A673 (cell line): ENCODE measurements at regions not wholly inside any gene's neighbourhood (a gene's known extent, or its start where the extent isn't known, plus 50 kb on each side); places are given as distances from the start of the nearest gene placed in this dataset.

Source experiments
- BruUV-seq: library from RNA; stranded (reverse); fragments of 400-500 nt; replicated peaks from 2 replicates; lab custom pipeline; 2021; lab: Mats Ljungman, UMichigan
- CTCF ChIA-PET: fragments of 300-600 bp; sonication (Branson Sonifier 250); formaldehyde crosslinking; loops from one replicate; lab custom pipeline; 2022; ENCODE audit warnings: antibody characterized with exemption; lab: Charles Lee
- POLR2A ChIA-PET: fragments of 300-600 bp; sonication (Branson Sonifier 250); formaldehyde crosslinking; loops from one replicate; lab custom pipeline; 2022; ENCODE audit warnings: antibody characterized with exemption; ENCODE audit not compliant: low non-redundant PET; lab: Charles Lee
- DNase-seq: peaks from one replicate; pipeline ENCODE4 v3.0.0-alpha.2; 2015; ENCODE audit warnings: low spot score
- H3K27ac ChIP-seq: fragments of 200-600 bp; sonication (generic); 2 replicates; pipeline ENCODE4 v1.5.1; 2016; ENCODE audit warnings: mixed run types, low read depth, mild to moderate bottlenecking, mixed read lengths, antibody characterized with exemption, low read length; ENCODE audit not compliant: poor library complexity, severe bottlenecking
- H3K27me3 ChIP-seq: fragments of 200-600 bp; sonication (generic); replicated peaks from 2 replicates; pipeline ENCODE4 v1.6.1; 2017; ENCODE audit warnings: mixed run types, low read depth, mild to moderate bottlenecking, mixed read lengths, antibody characterized with exemption, low read length; ENCODE audit not compliant: insufficient read depth, poor library complexity
- H3K36me3 ChIP-seq: fragments of 200-600 bp; sonication (generic); 2 replicates; pipeline ENCODE4 v1.6.1; 2016; ENCODE audit warnings: mixed run types, mild to moderate bottlenecking, mixed read lengths, antibody characterized with exemption, low read length; ENCODE audit not compliant: insufficient read depth, poor library complexity, severe bottlenecking
- H3K4me1 ChIP-seq: fragments of 200-600 bp; sonication (generic); 2 replicates; pipeline ENCODE4 v1.6.1; 2017; ENCODE audit warnings: mixed run types, mild to moderate bottlenecking, mixed read lengths, antibody characterized with exemption, low read length; ENCODE audit not compliant: insufficient read depth, poor library complexity, severe bottlenecking
- H3K4me3 ChIP-seq: fragments of 200-600 bp; sonication (generic); 2 replicates; pipeline ENCODE4 v1.5.1; 2016; ENCODE audit warnings: low read depth, mixed run types, mild to moderate bottlenecking, mixed read lengths, low read length; ENCODE audit not compliant: poor library complexity, severe bottlenecking
- H3K9me3 ChIP-seq: fragments of 200-600 bp; sonication (generic); 2 replicates; pipeline ENCODE4 v1.6.1; 2016; ENCODE audit warnings: mixed run types, low read depth, mild to moderate bottlenecking, mixed read lengths, antibody characterized with exemption, low read length; ENCODE audit not compliant: poor library complexity, severe bottlenecking
- EZH2 ChIP-seq: fragments of 200-600 bp; sonication (generic); IDR thresholded peaks from 2 replicates; pipeline ENCODE4 v1.6.1; 2017; ENCODE audit warnings: borderline replicate concordance, low read depth, mild to moderate bottlenecking, mixed read lengths, antibody characterized with exemption, low read length; ENCODE audit not compliant: poor library complexity, severe bottlenecking
- intact Hi-C: fragments of 100-400 bp; cut with micrococcal nuclease; formaldehyde crosslinking; loops from one replicate; pipeline ENCODE4 v1.10.0; 2022; ENCODE audit not compliant: unreplicated experiment
- TF ChIP-seq, protein P1 (sequence below): fragments of 300-800, 200-600 bp; sonication (generic); conservative IDR thresholded peaks from 2 replicates; pipeline ENCODE4 v1.5.1; 2017; ENCODE audit warnings: low read depth, mild to moderate bottlenecking, antibody characterized with exemption, low read length, moderate library complexity, mixed read lengths

DNA sequence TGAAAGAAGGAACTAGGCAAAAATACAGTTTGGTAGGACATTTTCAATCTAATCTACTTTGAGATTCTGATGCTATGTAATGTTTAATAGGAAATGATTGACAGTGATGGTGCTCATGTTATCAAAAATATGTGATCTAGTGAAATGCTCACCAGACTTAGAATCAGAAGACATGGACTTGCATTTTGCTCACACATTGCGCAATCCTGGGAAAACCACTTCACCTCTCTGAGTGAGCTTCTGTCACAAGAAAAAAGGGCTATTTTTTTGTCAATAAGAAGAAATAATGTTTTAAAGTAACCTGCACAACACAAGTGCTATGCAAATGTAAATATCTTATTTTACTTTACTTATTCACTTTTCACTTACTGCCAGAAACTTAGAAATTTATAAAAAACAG lies 380.9 kb upstream of the HTR2A start:
- ChIA-PET POLR2A (no interaction called here), CTCF (no interaction called here)
- Histone ChIP-seq H3K36me3 (no peaks in the 10 kb centered on the region), H3K9me3 (no peaks in the 10 kb centered on the region), H3K4me1 (no peaks in the 10 kb centered on the region), H3K27me3 (peaks cover 9% of the 10 kb centered on the region), H3K27ac (no peak overlapping the region), H3K4me3 (no peak overlapping the region)
- no TSS peak for BruUV-seq
- intact Hi-C loops, result no loop called here
- DNase-seq, result no peak
- no peak for TF ChIP-seq EZH2
- TF ChIP-seq, protein P1, sequence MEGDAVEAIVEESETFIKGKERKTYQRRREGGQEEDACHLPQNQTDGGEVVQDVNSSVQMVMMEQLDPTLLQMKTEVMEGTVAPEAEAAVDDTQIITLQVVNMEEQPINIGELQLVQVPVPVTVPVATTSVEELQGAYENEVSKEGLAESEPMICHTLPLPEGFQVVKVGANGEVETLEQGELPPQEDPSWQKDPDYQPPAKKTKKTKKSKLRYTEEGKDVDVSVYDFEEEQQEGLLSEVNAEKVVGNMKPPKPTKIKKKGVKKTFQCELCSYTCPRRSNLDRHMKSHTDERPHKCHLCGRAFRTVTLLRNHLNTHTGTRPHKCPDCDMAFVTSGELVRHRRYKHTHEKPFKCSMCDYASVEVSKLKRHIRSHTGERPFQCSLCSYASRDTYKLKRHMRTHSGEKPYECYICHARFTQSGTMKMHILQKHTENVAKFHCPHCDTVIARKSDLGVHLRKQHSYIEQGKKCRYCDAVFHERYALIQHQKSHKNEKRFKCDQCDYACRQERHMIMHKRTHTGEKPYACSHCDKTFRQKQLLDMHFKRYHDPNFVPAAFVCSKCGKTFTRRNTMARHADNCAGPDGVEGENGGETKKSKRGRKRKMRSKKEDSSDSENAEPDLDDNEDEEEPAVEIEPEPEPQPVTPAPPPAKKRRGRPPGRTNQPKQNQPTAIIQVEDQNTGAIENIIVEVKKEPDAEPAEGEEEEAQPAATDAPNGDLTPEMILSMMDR, result no peak

DNA sequence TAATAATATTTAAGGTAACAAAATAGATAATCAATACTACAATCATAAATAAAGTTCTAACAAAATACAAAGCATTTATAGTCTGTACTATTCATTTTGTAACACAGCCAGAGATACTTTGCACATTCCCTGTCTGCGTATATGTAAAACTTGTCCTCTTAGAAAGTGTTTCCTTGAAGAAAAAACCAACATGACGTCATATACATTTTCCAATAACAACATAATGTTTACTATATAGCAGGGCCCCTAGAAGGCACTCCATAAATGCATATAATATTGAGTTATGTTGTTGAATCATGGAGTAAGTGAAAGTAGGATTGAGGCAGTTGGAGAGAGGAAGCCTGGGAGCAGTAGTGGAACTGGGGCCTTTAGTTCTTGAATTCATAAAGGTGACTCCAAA lies 371.4 kb upstream of the HTR2A start:
- ChIA-PET CTCF (no interaction called here), POLR2A (no interaction called here)
- Histone ChIP-seq H3K36me3 (no peaks in the 10 kb centered on the region), H3K9me3 (no peaks in the 10 kb centered on the region), H3K27ac (no peak overlapping the region), H3K4me3 (no peak overlapping the region), H3K27me3 (no peaks in the 10 kb centered on the region), H3K4me1 (no peaks in the 10 kb centered on the region)
- no peak for TF ChIP-seq EZH2
- TF ChIP-seq, protein P1, result no peak
- intact Hi-C loops, result no loop called here
- no TSS peak for BruUV-seq
- DNase-seq, result no peak

DNA sequence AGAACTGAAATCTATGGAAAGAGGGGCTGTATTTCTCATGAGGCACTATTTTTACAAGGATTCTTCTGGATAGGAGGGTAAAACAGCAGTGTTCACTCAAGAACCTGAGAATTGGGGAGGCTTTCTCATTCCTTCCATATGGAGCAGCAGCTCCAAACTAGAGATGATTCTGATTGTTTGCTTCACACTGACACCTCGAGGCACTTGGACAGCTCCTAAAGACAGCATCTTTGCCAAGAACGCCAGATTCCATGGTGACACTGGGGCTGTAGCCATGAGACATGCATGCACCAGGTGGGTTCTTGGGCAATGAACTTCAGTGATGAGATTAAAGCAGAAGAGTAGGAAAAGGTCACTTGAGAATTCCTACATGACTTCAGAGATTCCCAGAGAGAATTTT lies 361.5 kb upstream of the HTR2A start:
- TF ChIP-seq, protein P1, result no peak
- no peak for TF ChIP-seq EZH2
- Histone ChIP-seq H3K27me3 (peaks cover 39% of the 10 kb centered on the region), H3K4me1 (no peaks in the 10 kb centered on the region), H3K9me3 (no peaks in the 10 kb centered on the region), H3K27ac (no peak overlapping the region), H3K36me3 (no peaks in the 10 kb centered on the region), H3K4me3 (no peak overlapping the region)
- POLR2A ChIA-PET, result no interaction called here
- BruUV-seq, result no TSS peak
- CTCF ChIA-PET, result no interaction called here
- no peak for DNase-seq
- intact Hi-C loops, result no loop called here
